ENCODE measurements at regions not wholly inside any gene's neighbourhood (a gene's known extent, or its start where the extent isn't known, plus 50 kb on each side); places are given as distances from the start of the nearest gene placed in this dataset.
"Not testable (repeated sequence)": the region's sequence is repeated elsewhere in the genome, so short reads cannot be mapped to it uniquely, and the experiment has no call there.

GRCh38 chr3:5035113-5035512 lies 55.9 kb downstream of the BHLHE40 start:
- no peak for DNase-seq (ENCODE audit: low read depth in 2 of 2)

GRCh38 chr3:5035692-5036391 lies 56.6 kb downstream of the BHLHE40 start:
- no peak for DNase-seq (ENCODE audit: low read depth in 2 of 2)

GRCh38 chr3:5036392-5036766 lies 57.1 kb downstream of the BHLHE40 start:
- no peak for DNase-seq (ENCODE audit: low read depth in 2 of 2)

- DNase-seq (ENCODE audit: low read depth in 2 of 2), result no peak
Observed at GRCh38 chr3:5036858-5037257, 57.6 kb downstream of the BHLHE40 start.

- no peak for DNase-seq (ENCODE audit: low read depth in 2 of 2)
Observed at GRCh38 chr3:5039585-5039984, 60.3 kb downstream of the BHLHE40 start.

GRCh38 chr3:5041315-5041714 lies 62.1 kb downstream of the BHLHE40 start:
- DNase-seq (ENCODE audit: low read depth in 2 of 2), result no peak

GRCh38 chr3:5045961-5046360 lies 66.7 kb downstream of the BHLHE40 start:
- no peak for DNase-seq (ENCODE audit: low read depth in 2 of 2)

- no peak for DNase-seq (ENCODE audit: low read depth in 2 of 2)
Observed at GRCh38 chr3:5047764-5048419, 68.7 kb downstream of the BHLHE40 start.

GRCh38 chr3:5051772-5052171 lies 70.3 kb upstream of the ARL8B start:
- no peak for DNase-seq (ENCODE audit: low read depth in 2 of 2)

GRCh38 chr3:5052247-5052646 lies 69.8 kb upstream of the ARL8B start:
- no peak for DNase-seq (ENCODE audit: low read depth in 2 of 2)

GRCh38 chr3:5053021-5053831 lies 68.9 kb upstream of the ARL8B start:
- DNase-seq (ENCODE audit: low read depth in 2 of 2), result peak; percentile 62 to 64

GRCh38 chr3:5054098-5054497 lies 68.0 kb upstream of the ARL8B start:
- DNase-seq (ENCODE audit: low read depth in 2 of 2), result no peak

- not testable (repeated sequence) for DNase-seq (ENCODE audit: low read depth in 2 of 2)
Observed at GRCh38 chr3:5054579-5054978, 67.5 kb upstream of the ARL8B start.

GRCh38 chr3:5055357-5056110 lies 66.6 kb upstream of the ARL8B start:
- no peak for DNase-seq (ENCODE audit: low read depth in 2 of 2)

GRCh38 chr3:5056111-5056391 lies 66.0 kb upstream of the ARL8B start:
- no peak for DNase-seq (ENCODE audit: low read depth in 2 of 2)

- no peak for DNase-seq (ENCODE audit: low read depth in 2 of 2)
Observed at GRCh38 chr3:5057272-5057671, 64.8 kb upstream of the ARL8B start.

GRCh38 chr3:5057857-5058324 lies 64.2 kb upstream of the ARL8B start:
- DNase-seq (ENCODE audit: low read depth in 2 of 2), result peak; percentile 65 to 66

GRCh38 chr3:5058471-5058951 lies 63.6 kb upstream of the ARL8B start:
- DNase-seq (ENCODE audit: low read depth in 2 of 2), result peak; percentile 96 to 97

- no peak for DNase-seq (ENCODE audit: low read depth in 2 of 2)
Observed at GRCh38 chr3:5059782-5060181, 62.3 kb upstream of the ARL8B start.

- DNase-seq (ENCODE audit: low read depth in 2 of 2), result no peak
Observed at GRCh38 chr3:5061218-5061569, 60.9 kb upstream of the ARL8B start.

GRCh38 chr3:5063724-5064123 lies 58.4 kb upstream of the ARL8B start:
- DNase-seq (ENCODE audit: low read depth in 2 of 2), result no peak

GRCh38 chr3:5068531-5069050 lies 53.5 kb upstream of the ARL8B start:
- DNase-seq (ENCODE audit: low read depth in 2 of 2), result no peak

Measured in fibroblast of skin of left biceps (primary cell).